PC-3 (cell line): ENCODE measurements at regions not wholly inside any gene's neighbourhood (a gene's known extent, or its start where the extent isn't known, plus 50 kb on each side); places are given as distances from the start of the nearest gene placed in this dataset.
"Not testable (repeated sequence)": the region's sequence is repeated elsewhere in the genome, so short reads cannot be mapped to it uniquely, and the experiment has no call there.

ENCODE experiments used
- ATAC-seq: fragments of 200-7000 bp; cut with Tn5 transposase; 2 replicates; pipeline ENCODE4 v1.9.1; 2020; ENCODE audit warnings: mild to moderate bottlenecking, moderate library complexity
- BruUV-seq: library from RNA; stranded (reverse); fragments of 400-500 nt; replicated peaks from 2 replicates; lab custom pipeline; 2021; lab: Mats Ljungman, UMichigan
- CTCF ChIA-PET: fragments of 300-600 bp; sonication (Branson Sonifier 250); formaldehyde crosslinking; loops from one replicate; lab custom pipeline; 2022; ENCODE audit warnings: antibody characterized with exemption; lab: Charles Lee
- POLR2A ChIA-PET: fragments of 300-600 bp; sonication (Branson Sonifier 250); formaldehyde crosslinking; loops from one replicate; lab custom pipeline; 2022; ENCODE audit warnings: antibody characterized with exemption; ENCODE audit not compliant: unreplicated experiment; lab: Charles Lee
- DNase-seq: peaks from one replicate; pipeline ENCODE4 v3.0.0-alpha.2; 2015
- H2AFZ ChIP-seq: fragments of 300-600 bp; sonication (generic); 2 replicates; pipeline ENCODE4 v1.6.0; 2016; ENCODE audit warnings: antibody characterized with exemption, low read length
- H3F3A ChIP-seq: fragments of 300-600 bp; sonication (generic); one replicate; pipeline ENCODE4 v1.6.0; 2017; ENCODE audit warnings: antibody characterized with exemption, low read length, control low read depth, mild to moderate bottlenecking; ENCODE audit not compliant: unreplicated experiment
- H3K27ac ChIP-seq: fragments of 300-600 bp; sonication (generic); 2 replicates; pipeline ENCODE4 v1.5.1; 2016; ENCODE audit warnings: mild to moderate bottlenecking, low read length
- H3K27me3 ChIP-seq: fragments of 300-600 bp; sonication (generic); 2 replicates; pipeline ENCODE4 v1.6.1; 2016; ENCODE audit warnings: low read length, mixed read lengths
- H3K36me3 ChIP-seq: fragments of 300-600 bp; sonication (generic); 2 replicates; pipeline ENCODE4 v1.6.1; 2016; ENCODE audit warnings: low read depth, mixed run types, low read length, mixed read lengths
- H3K4me1 ChIP-seq: fragments of 300-600 bp; sonication (generic); 2 replicates; pipeline ENCODE4 v1.5.1; 2016; ENCODE audit warnings: low read length; ENCODE audit not compliant: insufficient read depth
- H3K4me2 ChIP-seq: fragments of 300-600 bp; sonication (generic); 2 replicates; pipeline ENCODE4 v1.6.0; 2016; ENCODE audit warnings: low read length
- H3K4me3 ChIP-seq: fragments of 300-600 bp; sonication (generic); 2 replicates; pipeline ENCODE4 v1.5.1; 2016; ENCODE audit warnings: mild to moderate bottlenecking, low read length, mixed read lengths
- H3K79me2 ChIP-seq: fragments of 300-600 bp; sonication (generic); 2 replicates; pipeline ENCODE4 v1.6.1; 2017; ENCODE audit warnings: low read length, mixed read lengths
- H3K9ac ChIP-seq: fragments of 300-600 bp; sonication (generic); 2 replicates; pipeline ENCODE4 v1.6.0; 2016; ENCODE audit warnings: mild to moderate bottlenecking, low read length
- H3K9me2 ChIP-seq: fragments of 300-600 bp; sonication (generic); replicated peaks from 2 replicates; pipeline ENCODE4 v1.6.1; 2016; ENCODE audit warnings: mixed run types, low read length, mixed read lengths
- H3K9me3 ChIP-seq: fragments of 300-600 bp; sonication (generic); 2 replicates; pipeline ENCODE4 v1.6.1; 2016; ENCODE audit warnings: low read length, mixed read lengths
- H4K20me1 ChIP-seq: fragments of 300-600 bp; sonication (generic); 2 replicates; pipeline ENCODE4 v1.6.1; 2016; ENCODE audit warnings: low read length, mixed read lengths
- EZH2 ChIP-seq: fragments of 300-600 bp; sonication (generic); IDR thresholded peaks from one replicate; pipeline ENCODE4 v1.6.1; 2017; ENCODE audit warnings: antibody characterized with exemption, mild to moderate bottlenecking, low read length; ENCODE audit not compliant: unreplicated experiment
- EZH2phosphoT487 ChIP-seq: fragments of 300-600 bp; sonication (generic); IDR thresholded peaks from 2 replicates; pipeline ENCODE4 v1.6.1; 2018; ENCODE audit warnings: mild to moderate bottlenecking, antibody characterized with exemption, low read length, borderline replicate concordance
- intact Hi-C: fragments of 100-400 bp; cut with micrococcal nuclease; formaldehyde crosslinking; loops from 2 replicates; pipeline ENCODE4 v1.9.0; 2023
- TF ChIP-seq, protein P1 (sequence below): fragments of 300-600 bp; sonication (generic); conservative IDR thresholded peaks from 2 replicates; pipeline ENCODE4 v1.5.1; 2017; ENCODE audit warnings: antibody characterized with exemption, low read depth, mild to moderate bottlenecking, low read length

DNA sequence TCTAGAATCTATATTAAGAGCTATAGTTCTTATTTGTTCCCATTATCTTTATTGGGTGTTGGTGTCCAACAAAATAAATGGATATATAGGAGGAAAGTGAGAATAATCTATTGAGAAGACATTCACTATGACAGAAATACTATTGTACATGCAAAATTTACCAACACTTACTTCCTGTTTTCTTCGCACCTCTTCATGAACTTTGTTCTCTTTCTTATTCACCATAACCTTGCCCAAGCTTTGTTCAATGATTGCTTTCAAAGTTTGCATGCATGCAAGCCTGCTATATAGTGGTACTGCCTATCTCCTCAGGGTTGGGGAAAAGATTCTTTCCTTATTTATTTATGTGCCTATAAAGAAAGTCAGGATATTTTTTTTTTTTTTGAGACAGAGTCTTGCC is 176.4 kb upstream of the JADE1 start:
- no peak overlapping the region for H3K27ac ChIP-seq
- POLR2A ChIA-PET, result interaction anchor here (0.6 kb wide), 1 partner anchor 31 kb away, joined by 5 read pairs; no protein-coding TSS in a partner anchor

DNA sequence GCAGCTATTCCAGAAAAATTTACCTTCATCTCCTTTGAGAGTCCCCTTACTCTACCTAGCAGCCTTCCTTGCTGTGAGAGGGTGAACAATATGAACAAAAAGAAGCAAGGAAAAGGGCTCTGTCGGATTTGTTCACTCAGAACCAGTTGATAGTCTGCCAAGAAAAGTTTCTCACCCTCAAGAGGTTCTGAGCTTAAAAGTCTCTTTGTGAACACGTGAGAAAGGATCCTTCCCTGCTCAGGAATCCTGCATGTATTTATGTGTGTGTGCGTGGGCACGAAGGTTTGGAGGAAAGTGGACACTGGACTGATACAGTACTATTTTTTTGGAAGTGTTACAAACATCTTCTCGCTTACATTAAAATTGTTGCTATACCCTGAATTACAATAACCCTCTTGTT is 178.6 kb upstream of the JADE1 start:
- Histone ChIP-seq H3K4me1 (peaks cover 4% of the 10 kb centered on the region; the same call in 1 of the 2 replicates), H4K20me1 (no peaks in the 10 kb centered on the region), H3K27ac (no peak overlapping the region), H3K79me2 (no peaks in the 10 kb centered on the region), H3K36me3 (no peaks in the 10 kb centered on the region), H3K4me3 (no peak overlapping the region), H3K4me2 (no peak overlapping the region), H3F3A (no peaks in the 10 kb centered on the region), H3K9ac (no peak overlapping the region), H3K9me2 (no peaks in the 10 kb centered on the region), H2AFZ (no peak overlapping the region), H3K27me3 (no peaks in the 10 kb centered on the region), H3K9me3 (no peaks in the 10 kb centered on the region)
- TF ChIP-seq, protein P1, sequence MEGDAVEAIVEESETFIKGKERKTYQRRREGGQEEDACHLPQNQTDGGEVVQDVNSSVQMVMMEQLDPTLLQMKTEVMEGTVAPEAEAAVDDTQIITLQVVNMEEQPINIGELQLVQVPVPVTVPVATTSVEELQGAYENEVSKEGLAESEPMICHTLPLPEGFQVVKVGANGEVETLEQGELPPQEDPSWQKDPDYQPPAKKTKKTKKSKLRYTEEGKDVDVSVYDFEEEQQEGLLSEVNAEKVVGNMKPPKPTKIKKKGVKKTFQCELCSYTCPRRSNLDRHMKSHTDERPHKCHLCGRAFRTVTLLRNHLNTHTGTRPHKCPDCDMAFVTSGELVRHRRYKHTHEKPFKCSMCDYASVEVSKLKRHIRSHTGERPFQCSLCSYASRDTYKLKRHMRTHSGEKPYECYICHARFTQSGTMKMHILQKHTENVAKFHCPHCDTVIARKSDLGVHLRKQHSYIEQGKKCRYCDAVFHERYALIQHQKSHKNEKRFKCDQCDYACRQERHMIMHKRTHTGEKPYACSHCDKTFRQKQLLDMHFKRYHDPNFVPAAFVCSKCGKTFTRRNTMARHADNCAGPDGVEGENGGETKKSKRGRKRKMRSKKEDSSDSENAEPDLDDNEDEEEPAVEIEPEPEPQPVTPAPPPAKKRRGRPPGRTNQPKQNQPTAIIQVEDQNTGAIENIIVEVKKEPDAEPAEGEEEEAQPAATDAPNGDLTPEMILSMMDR, result no peak
- no peak for TF ChIP-seq EZH2phosphoT487
- no peak for TF ChIP-seq EZH2
- ChIA-PET CTCF (no interaction called here), POLR2A (no interaction called here)
- intact Hi-C loops, result no loop called here
- DNase-seq, result no peak
- BruUV-seq, result no TSS peak
- ATAC-seq, result no peak

More for the DNA sequence above, 176.4 kb upstream of the JADE1 start:
- DNase-seq (no peak), ATAC-seq (no peak)
- H3K4me3 ChIP-seq, result no peak overlapping the region
- CTCF ChIA-PET, result interaction anchor here (0.6 kb wide), 1 partner anchor 12 kb away, joined by 8 read pairs; no protein-coding TSS in a partner anchor
- no TSS peak for BruUV-seq
- H3K4me1 ChIP-seq, result peaks cover 4% of the 10 kb centered on the region; the same call in 1 of the 2 replicates
- H2AFZ ChIP-seq, result no peak overlapping the region
- no peaks in the 10 kb centered on the region for H3F3A ChIP-seq
- H3K79me2 ChIP-seq, result no peaks in the 10 kb centered on the region
- no peak overlapping the region for H3K4me2 ChIP-seq
- H3K36me3 ChIP-seq, result no peaks in the 10 kb centered on the region
- TF ChIP-seq EZH2phosphoT487, result no peak
- TF ChIP-seq EZH2, result no peak
- TF ChIP-seq, protein P1, result no peak
- no peaks in the 10 kb centered on the region for H3K27me3 ChIP-seq
- H3K9ac ChIP-seq, result no peak overlapping the region
- intact Hi-C loops, result no loop called here
- H3K9me3 ChIP-seq, result no peaks in the 10 kb centered on the region
- H3K9me2 ChIP-seq, result no peaks in the 10 kb centered on the region
- H4K20me1 ChIP-seq, result no peaks in the 10 kb centered on the region

DNA sequence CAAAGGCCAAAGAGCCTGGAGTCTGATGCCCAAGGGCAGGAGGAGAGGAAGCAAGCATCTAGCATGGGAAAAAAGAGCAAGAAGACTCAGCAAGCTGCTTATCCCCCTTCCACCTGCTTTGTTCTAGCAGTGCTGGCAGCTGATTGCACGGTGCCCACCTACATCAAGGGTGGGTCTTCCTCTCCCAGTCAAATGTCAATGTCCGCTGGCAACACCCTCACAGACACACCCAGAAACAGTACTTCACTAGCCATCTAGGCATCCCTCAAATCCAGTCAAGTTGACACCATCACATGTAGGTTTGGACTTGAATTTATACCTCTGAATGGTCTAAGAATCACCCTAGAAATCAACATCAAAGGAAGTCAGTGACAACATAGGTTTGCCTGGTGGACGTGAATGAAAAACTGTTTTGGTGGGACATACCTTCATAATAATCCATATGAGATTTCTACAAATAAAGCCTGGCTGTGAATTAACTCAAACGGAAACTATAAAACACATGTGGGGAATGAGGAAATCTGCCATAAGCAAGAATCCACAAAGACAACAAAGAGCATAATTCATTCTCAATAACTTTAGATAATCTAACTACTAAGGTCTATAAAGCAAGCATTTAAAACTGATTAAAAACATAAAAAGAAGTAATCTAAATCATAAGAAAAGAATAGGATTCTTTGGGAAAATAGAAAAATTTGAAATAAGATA is 185.8 kb upstream of the JADE1 start:
- H3F3A ChIP-seq, result no peaks in the 10 kb centered on the region
- H3K4me2 ChIP-seq, result no peak overlapping the region
- no peaks in the 10 kb centered on the region for H3K79me2 ChIP-seq
- CTCF ChIA-PET, result no interaction called here
- no peak overlapping the region for H3K4me3 ChIP-seq
- H3K9me2 ChIP-seq, result no peaks in the 10 kb centered on the region
- intact Hi-C loops, result no loop called here
- H3K9me3 ChIP-seq, result no peaks in the 10 kb centered on the region
- H3K27me3 ChIP-seq, result no peaks in the 10 kb centered on the region
- H2AFZ ChIP-seq, result no peak overlapping the region
- no peaks in the 10 kb centered on the region for H3K36me3 ChIP-seq
- DNase-seq (no peak), ATAC-seq (no peak)
- BruUV-seq, result no TSS peak
- no peaks in the 10 kb centered on the region for H4K20me1 ChIP-seq
- H3K4me1 ChIP-seq, result no peaks in the 10 kb centered on the region
- no peak overlapping the region for H3K9ac ChIP-seq
- TF ChIP-seq, protein P1, result no peak
- H3K27ac ChIP-seq, result no peak overlapping the region
- POLR2A ChIA-PET, result no interaction called here

DNA sequence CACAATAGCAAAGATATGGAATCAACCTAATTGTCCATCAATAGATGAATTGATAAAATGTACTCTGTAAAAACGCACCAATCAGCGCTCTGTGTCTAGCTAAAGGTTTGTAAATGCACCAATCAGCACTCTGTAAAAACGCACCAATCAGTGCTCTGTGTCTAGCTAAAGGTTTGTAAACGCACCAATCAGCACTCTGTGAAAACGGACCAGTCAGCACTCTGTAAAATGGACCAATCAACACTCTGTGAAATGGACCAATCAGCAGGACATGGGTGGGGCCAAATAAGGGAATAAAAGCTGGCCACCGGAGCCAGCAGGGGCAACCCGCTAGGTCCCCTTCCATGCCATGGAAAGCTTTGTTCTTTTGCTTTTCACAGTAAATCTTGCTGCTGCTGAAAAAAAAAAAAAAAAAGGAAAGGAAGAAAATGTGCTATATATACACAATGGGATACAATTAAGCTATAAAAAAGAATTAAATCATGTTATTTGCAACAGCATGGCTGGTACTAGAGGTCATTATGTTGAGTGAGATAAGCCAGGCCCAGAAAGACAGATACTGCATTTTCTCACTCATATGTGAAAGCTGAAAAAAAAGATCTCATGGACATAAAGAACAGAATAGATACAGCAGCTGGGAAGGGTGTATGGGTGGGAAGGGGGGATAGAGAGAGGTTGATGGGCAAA is 189.1 kb upstream of the JADE1 start:
- BruUV-seq, H3K79me2 ChIP-seq, H3K4me3 ChIP-seq, ATAC-seq, H3K27ac ChIP-seq, POLR2A ChIA-PET, H4K20me1 ChIP-seq, H3K9me2 ChIP-seq, intact Hi-C loops, H3K9ac ChIP-seq, H3F3A ChIP-seq, H3K9me3 ChIP-seq, H3K4me2 ChIP-seq, H3K36me3 ChIP-seq, H2AFZ ChIP-seq, H3K4me1 ChIP-seq, DNase-seq, H3K27me3 ChIP-seq: not testable (repeated sequence)
- CTCF ChIA-PET, result interaction anchor here (0.6 to 1.0 kb wide), 3 partner anchors 13 to 503 kb away, joined by 3 to 8 read pairs (median 6); no protein-coding TSS in a partner anchor
